ENCODE measurements at regions not wholly inside any gene's neighbourhood (a gene's known extent, or its start where the extent isn't known, plus 50 kb on each side); places are given as distances from the start of the nearest gene placed in this dataset.

DNA sequence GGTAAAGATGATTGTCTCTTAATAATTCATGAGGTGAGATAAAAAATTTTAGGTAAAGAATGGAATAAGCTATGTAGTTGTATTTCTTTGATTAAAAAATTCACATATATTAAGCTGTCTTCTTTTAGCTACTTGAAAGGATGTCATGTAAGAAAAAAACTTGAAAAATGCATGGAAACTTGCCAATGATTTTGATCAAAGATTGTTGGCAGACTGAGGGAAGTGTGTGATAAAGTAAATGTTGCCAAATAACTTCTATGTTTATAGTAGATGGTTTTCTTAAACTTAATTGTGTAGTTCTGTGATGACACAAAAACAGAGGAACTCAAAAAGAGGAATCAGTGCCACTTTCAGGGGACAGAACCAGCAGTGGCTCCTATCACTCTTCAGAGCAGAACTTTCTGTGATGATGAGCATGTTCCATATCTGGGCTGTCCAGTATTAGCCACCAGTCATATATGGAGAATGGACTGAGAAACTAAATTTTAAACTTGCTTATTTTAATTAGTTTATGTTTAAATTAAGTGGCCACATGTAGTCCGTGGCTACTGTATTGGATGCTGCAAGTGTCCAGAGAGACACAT is 51.9 kb upstream of the SLC38A11 start:
- TF ChIP-seq POLR2A (IDR thresholded peaks at IDR 0.05) (no peak), CTCF (IDR thresholded peaks at IDR 0.05) (no peak), POLR2AphosphoS5 (IDR thresholded peaks at IDR 0.05) (no peak), EP300 (IDR thresholded peaks at IDR 0.05; ENCODE audit: low read depth) (no peak)
- 75 to 97% methylated on average over 1 of the region's 1 CpG for WGBS, 2 donors (ENCODE audit: low coverage in 1 of 2)
- in situ Hi-C loops (cut with MboI; ENCODE audit: low pct_ligation_motif_present in 1 of 4, low pct_unique_long_range_greater_than_20kb in 1 of 4, low sequenced_read_pairs in 3 of 4): loop anchor here in 2 of 4 donors (25.0 kb wide), 1 partner anchor 205 kb away; the partner anchor contains the start of gene SCN3A (in 2 of the 2)

More for the DNA sequence above, 51.9 kb upstream of the SLC38A11 start:
- no peak for DNase-seq
- H3K9me3 ChIP-seq: no peaks in the 10 kb centered on the region
- intact Hi-C loops (cut with DNase I; ENCODE audit: low total_unique reads): no loop called here
- no peaks in the 10 kb centered on the region for H3K36me3 ChIP-seq
- H3K27ac ChIP-seq: no peak overlapping the region
- H3K4me1 ChIP-seq: no peaks in the 10 kb centered on the region
- no peaks in the 10 kb centered on the region for H3K27me3 ChIP-seq
- no peak overlapping the region for H3K4me3 ChIP-seq
